Kidney epithelial cell (primary cell): ENCODE measurements at regions not wholly inside any gene's neighbourhood (a gene's known extent, or its start where the extent isn't known, plus 50 kb on each side); places are given as distances from the start of the nearest gene placed in this dataset.

ENCODE experiments used
- DNase-seq: peaks from one replicate; pipeline ENCODE4 v3.0.0-alpha.2; 2010; ENCODE audit warnings: low read depth
- H3K27me3 ChIP-seq: 2 replicates; pipeline ENCODE4 v1.6.0; 2011; ENCODE audit warnings: low read length; ENCODE audit not compliant: control insufficient read depth, insufficient read depth
- H3K36me3 ChIP-seq: 2 replicates; pipeline ENCODE4 v1.5.1; 2011; ENCODE audit warnings: low read length; ENCODE audit not compliant: control insufficient read depth, insufficient read depth
- H3K4me3 ChIP-seq: 2 replicates; pipeline ENCODE4 v1.5.1; 2011; ENCODE audit warnings: low read depth, mild to moderate bottlenecking, control low read depth, low read length
- CTCF ChIP-seq: IDR thresholded peaks from 2 replicates; pipeline ENCODE4 v1.5.1; 2011; ENCODE audit warnings: mild to moderate bottlenecking, moderate library complexity, low read length, control low read depth, inconsistent platforms; ENCODE audit not compliant: insufficient read depth, poor library complexity, severe bottlenecking

- Histone ChIP-seq H3K36me3 (no peaks in the 10 kb centered on the region), H3K4me3 (no peak overlapping the region), H3K27me3 (no peaks in the 10 kb centered on the region)
- TF ChIP-seq CTCF, result no peak
- no peak for DNase-seq
Measured at GRCh38 chr14:104309657-104310369, 171.4 kb downstream of the KIF26A start.

GRCh38 chr14:104311358-104311757 is 173.0 kb downstream of the KIF26A start:
- H3K27me3 ChIP-seq, result no peaks in the 10 kb centered on the region
- no peak overlapping the region for H3K4me3 ChIP-seq
- DNase-seq, result no peak
- H3K36me3 ChIP-seq, result no peaks in the 10 kb centered on the region
- no peak for TF ChIP-seq CTCF

- H3K4me3 ChIP-seq, result no peak overlapping the region
- H3K36me3 ChIP-seq, result no peaks in the 10 kb centered on the region
- H3K27me3 ChIP-seq, result no peaks in the 10 kb centered on the region
- no peak for TF ChIP-seq CTCF
- no peak for DNase-seq
Measured at GRCh38 chr14:104313674-104314073, 175.3 kb downstream of the KIF26A start.

GRCh38 chr14:104314251-104314941 is 176.0 kb downstream of the KIF26A start:
- Histone ChIP-seq H3K36me3 (no peaks in the 10 kb centered on the region), H3K27me3 (no peaks in the 10 kb centered on the region), H3K4me3 (no peak overlapping the region)
- TF ChIP-seq CTCF, result no peak
- no peak for DNase-seq

GRCh38 chr14:104315169-104315568 is 176.8 kb downstream of the KIF26A start:
- no peak for TF ChIP-seq CTCF
- Histone ChIP-seq H3K4me3 (no peak overlapping the region), H3K36me3 (no peaks in the 10 kb centered on the region), H3K27me3 (peaks cover 3% of the 10 kb centered on the region)
- DNase-seq, result no peak

- Histone ChIP-seq H3K4me3 (no peak overlapping the region), H3K27me3 (peaks cover 3% of the 10 kb centered on the region), H3K36me3 (no peaks in the 10 kb centered on the region)
- no peak for DNase-seq
- no peak for TF ChIP-seq CTCF
Measured at GRCh38 chr14:104315625-104316024, 177.2 kb downstream of the KIF26A start.
